ENCODE measurements at regions not wholly inside any gene's neighbourhood (a gene's known extent, or its start where the extent isn't known, plus 50 kb on each side); places are given as distances from the start of the nearest gene placed in this dataset.

GRCh38 chr20:62589720-62590119 lies 52.6 kb upstream of the SLCO4A1 start:
- no peak for TF ChIP-seq CTCF (IDR thresholded peaks at IDR 0.05)
- TF ChIP-seq POLR2A (IDR thresholded peaks at IDR 0.05): no peak

Data from stomach (tissue), 4 donors.